Rectal smooth muscle tissue (tissue), 1 donor: ENCODE measurements at regions not wholly inside any gene's neighbourhood (a gene's known extent, or its start where the extent isn't known, plus 50 kb on each side); places are given as distances from the start of the nearest gene placed in this dataset.
"Not testable (repeated sequence)": the region's sequence is repeated elsewhere in the genome, so short reads cannot be mapped to it uniquely, and the experiment has no call there.

Experiments used
- H3K27ac ChIP-seq: one replicate; pipeline ENCODE4 v1.7.0; 2013; ENCODE audit warnings: low read depth, low read length, inconsistent platforms
- H3K27me3 ChIP-seq: one replicate; pipeline ENCODE4 v1.7.0; 2013; ENCODE audit warnings: low read length; ENCODE audit not compliant: control insufficient read depth, insufficient read depth
- H3K36me3 ChIP-seq: one replicate; pipeline ENCODE4 v1.7.0; 2013; ENCODE audit warnings: low read length; ENCODE audit not compliant: control insufficient read depth, insufficient read depth
- H3K4me1 ChIP-seq: one replicate; pipeline ENCODE4 v1.7.0; 2013; ENCODE audit warnings: low read length; ENCODE audit not compliant: control insufficient read depth, insufficient read depth
- H3K4me3 ChIP-seq: one replicate; pipeline ENCODE4 v1.7.0; 2013; ENCODE audit warnings: low read length
- H3K9ac ChIP-seq: one replicate; pipeline ENCODE4 v1.7.0; 2013; ENCODE audit warnings: low read length

- no peak overlapping the region for H3K4me3 ChIP-seq
- H3K9ac ChIP-seq = no peak overlapping the region
- no peaks in the 10 kb centered on the region for H3K4me1 ChIP-seq
- no peak overlapping the region for H3K27ac ChIP-seq
- no peaks in the 10 kb centered on the region for H3K36me3 ChIP-seq
- no peaks in the 10 kb centered on the region for H3K27me3 ChIP-seq
Observed at GRCh38 chr10:2366264-2366931, 629.1 kb upstream of the ADARB2 start.

GRCh38 chr10:2362331-2362730, 625.0 kb upstream of the ADARB2 start:
- Histone ChIP-seq H3K4me3 (no peak overlapping the region), H3K27me3 (no peaks in the 10 kb centered on the region), H3K27ac (no peak overlapping the region), H3K36me3 (no peaks in the 10 kb centered on the region), H3K9ac (no peak overlapping the region), H3K4me1 (no peaks in the 10 kb centered on the region)

GRCh38 chr10:2358586-2358985, 621.3 kb upstream of the ADARB2 start:
- Histone ChIP-seq H3K4me1 (no peaks in the 10 kb centered on the region), H3K36me3 (no peaks in the 10 kb centered on the region), H3K27me3 (no peaks in the 10 kb centered on the region), H3K4me3 (no peak overlapping the region), H3K9ac (no peak overlapping the region), H3K27ac (no peak overlapping the region)

GRCh38 chr10:2356670-2357069, 619.3 kb upstream of the ADARB2 start:
- Histone ChIP-seq H3K4me1 (no peaks in the 10 kb centered on the region), H3K4me3 (no peak overlapping the region)

GRCh38 chr10:2351566-2351965, 614.2 kb upstream of the ADARB2 start:
- H3K27me3 ChIP-seq = no peaks in the 10 kb centered on the region
- no peak overlapping the region for H3K9ac ChIP-seq
- no peaks in the 10 kb centered on the region for H3K4me1 ChIP-seq
- H3K4me3 ChIP-seq = no peak overlapping the region
- H3K36me3 ChIP-seq = no peaks in the 10 kb centered on the region
- no peak overlapping the region for H3K27ac ChIP-seq

More at GRCh38 chr10:2356670-2357069, 619.3 kb upstream of the ADARB2 start:
- Histone ChIP-seq H3K27me3 (no peaks in the 10 kb centered on the region), H3K36me3 (no peaks in the 10 kb centered on the region), H3K27ac (no peak overlapping the region), H3K9ac (no peak overlapping the region)

GRCh38 chr10:2342206-2342605, 604.9 kb upstream of the ADARB2 start:
- Histone ChIP-seq H3K9ac (no peak overlapping the region), H3K27me3 (no peaks in the 10 kb centered on the region), H3K4me3 (no peak overlapping the region), H3K27ac (no peak overlapping the region), H3K36me3 (no peaks in the 10 kb centered on the region), H3K4me1 (no peaks in the 10 kb centered on the region)

- no peaks in the 10 kb centered on the region for H3K36me3 ChIP-seq
- no peak overlapping the region for H3K4me3 ChIP-seq
- H3K27me3 ChIP-seq = no peaks in the 10 kb centered on the region
- H3K4me1 ChIP-seq = no peaks in the 10 kb centered on the region
- H3K27ac ChIP-seq = no peak overlapping the region
- H3K9ac ChIP-seq = no peak overlapping the region
Observed at GRCh38 chr10:2340831-2341647, 603.7 kb upstream of the ADARB2 start.

- Histone ChIP-seq H3K27me3 (no peaks in the 10 kb centered on the region), H3K36me3 (no peaks in the 10 kb centered on the region), H3K9ac (no peak overlapping the region), H3K27ac (no peak overlapping the region), H3K4me1 (no peaks in the 10 kb centered on the region), H3K4me3 (no peak overlapping the region)
Observed at GRCh38 chr10:2335626-2336025, 598.3 kb upstream of the ADARB2 start.

- Histone ChIP-seq H3K9ac (no peak overlapping the region), H3K27me3 (no peaks in the 10 kb centered on the region), H3K4me3 (no peak overlapping the region), H3K4me1 (no peaks in the 10 kb centered on the region), H3K27ac (no peak overlapping the region), H3K36me3 (no peaks in the 10 kb centered on the region)
Observed at GRCh38 chr10:2334575-2334974, 597.2 kb upstream of the ADARB2 start.

GRCh38 chr10:2329082-2329481, 591.8 kb upstream of the ADARB2 start:
- no peaks in the 10 kb centered on the region for H3K4me1 ChIP-seq
- no peak overlapping the region for H3K4me3 ChIP-seq
- H3K36me3 ChIP-seq = no peaks in the 10 kb centered on the region
- no peaks in the 10 kb centered on the region for H3K27me3 ChIP-seq
- no peak overlapping the region for H3K9ac ChIP-seq
- H3K27ac ChIP-seq = no peak overlapping the region

- Histone ChIP-seq H3K4me1 (no peaks in the 10 kb centered on the region), H3K9ac (no peak overlapping the region), H3K4me3 (no peak overlapping the region), H3K27ac (no peak overlapping the region), H3K27me3 (no peaks in the 10 kb centered on the region), H3K36me3 (no peaks in the 10 kb centered on the region)
Observed at GRCh38 chr10:2326411-2326810, 589.1 kb upstream of the ADARB2 start.

GRCh38 chr10:2315045-2315485, 577.7 kb upstream of the ADARB2 start:
- H3K36me3 ChIP-seq, H3K27me3 ChIP-seq, H3K4me3 ChIP-seq, H3K9ac ChIP-seq, H3K27ac ChIP-seq, H3K4me1 ChIP-seq: not testable (repeated sequence)

GRCh38 chr10:2306081-2306480, 568.8 kb upstream of the ADARB2 start:
- Histone ChIP-seq H3K27me3 (no peaks in the 10 kb centered on the region), H3K27ac (no peak overlapping the region), H3K4me1 (no peaks in the 10 kb centered on the region), H3K4me3 (no peak overlapping the region), H3K36me3 (no peaks in the 10 kb centered on the region), H3K9ac (no peak overlapping the region)
